ENCODE measurements at regions not wholly inside any gene's neighbourhood (a gene's known extent, or its start where the extent isn't known, plus 50 kb on each side); places are given as distances from the start of the nearest gene placed in this dataset.
A peak's percentile ranks its signal among the peaks of the same experiment; 100 is the strongest.

DNA sequence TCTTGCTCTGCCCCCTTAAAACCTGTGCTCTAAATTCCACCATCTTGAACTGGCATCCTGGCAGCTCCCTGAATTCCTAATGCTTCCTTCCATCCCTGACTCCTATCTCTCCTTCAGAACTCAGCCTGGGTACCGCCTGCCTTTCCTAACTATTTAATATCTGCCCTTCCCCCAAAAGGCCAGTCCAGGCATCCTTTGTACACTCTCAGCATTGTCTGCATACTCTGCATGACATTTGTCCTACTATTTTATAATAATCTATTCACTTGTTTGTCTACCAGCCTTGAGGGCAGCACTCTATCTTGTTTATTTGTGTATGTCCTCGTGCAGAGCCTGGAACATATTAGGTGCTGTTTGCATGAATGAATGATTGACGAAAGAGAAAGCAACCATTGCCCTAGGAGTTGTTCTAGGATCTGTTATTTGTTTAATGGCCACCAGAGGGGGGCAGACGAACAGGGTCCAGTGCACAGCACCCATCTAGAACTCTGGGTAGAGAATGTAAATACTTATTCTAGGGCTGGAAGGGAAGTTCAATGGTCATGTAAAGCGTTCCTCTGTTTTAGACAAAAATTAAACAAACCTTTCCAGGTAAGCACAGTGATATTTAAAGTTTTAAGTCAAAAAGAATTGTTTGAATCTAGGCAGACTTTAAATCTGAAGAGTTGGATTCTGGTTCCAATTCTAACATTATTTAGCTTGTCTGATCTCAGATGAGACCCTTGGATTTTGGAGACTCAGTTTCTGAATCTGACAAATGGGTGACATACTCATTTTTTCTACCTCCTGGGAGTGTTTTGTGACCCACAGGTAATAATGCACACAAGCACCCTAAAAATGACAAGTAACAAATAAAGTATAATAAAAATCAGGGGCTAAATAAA lies 125.8 kb upstream of the GALNT15 start:
- Histone ChIP-seq H3K4me3 (ENCODE audit: low read length) (no peak overlapping the region), H3K27ac (ENCODE audit: low read length) (no peak overlapping the region), H3K36me3 (ENCODE audit: control insufficient read depth, insufficient read depth, low read length) (no peaks in the 10 kb centered on the region), H3K9me3 (replicated peaks; ENCODE audit: control insufficient read depth, low read depth, low read length) (no peaks in the 10 kb centered on the region), H3K4me1 (ENCODE audit: control insufficient read depth, insufficient read depth, low read length) (peaks cover 10% of the 10 kb centered on the region), H3K27me3 (ENCODE audit: control insufficient read depth, insufficient read depth, low read length) (no peaks in the 10 kb centered on the region)
- peak; percentile 81 for DNase-seq
- 29% methylated on average over 3 of the region's 5 CpGs for WGBS (ENCODE audit: insufficient coverage)

DNA sequence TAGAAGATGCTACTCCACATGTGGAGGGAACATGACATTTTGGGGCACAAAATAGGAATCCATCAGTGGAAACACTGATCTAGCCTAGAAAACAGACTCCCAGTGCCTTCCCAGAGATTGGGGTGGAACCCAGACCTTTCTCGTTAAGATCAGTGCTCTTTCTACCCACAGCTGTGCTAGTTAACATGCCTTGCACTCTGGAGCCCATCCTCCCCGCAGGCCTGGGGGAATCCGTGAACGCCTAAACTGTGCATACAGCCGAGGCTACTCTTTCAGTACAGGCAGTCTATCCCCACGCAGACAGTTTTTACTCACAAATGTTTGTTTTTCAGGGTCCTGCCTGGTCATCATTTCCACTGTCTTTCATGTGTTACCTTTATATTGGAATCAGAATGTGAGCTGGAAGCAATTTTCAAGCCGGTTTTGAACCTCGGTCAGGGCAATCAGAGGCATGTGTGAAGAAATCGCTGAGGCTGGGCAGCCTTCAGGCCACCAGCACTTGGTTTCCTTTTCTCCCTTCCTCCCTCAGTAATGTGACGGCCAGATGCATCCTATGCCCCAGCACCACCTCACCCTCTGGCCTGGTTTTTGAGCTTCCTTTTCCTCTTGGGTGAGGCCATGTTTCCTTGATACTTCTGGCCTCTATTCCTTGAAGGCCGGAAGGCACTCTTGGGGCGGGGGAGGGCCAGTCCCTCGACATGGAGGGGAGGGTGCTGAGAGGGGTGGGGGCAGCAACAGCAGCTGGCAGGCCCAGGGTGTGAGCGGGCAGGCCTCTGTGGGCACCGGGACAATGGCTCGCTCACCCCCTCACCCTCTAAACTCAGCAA lies 123.6 kb upstream of the GALNT15 start:
- H3K36me3 ChIP-seq (ENCODE audit: control insufficient read depth, insufficient read depth, low read length) = no peaks in the 10 kb centered on the region
- H3K9me3 ChIP-seq (replicated peaks; ENCODE audit: control insufficient read depth, low read depth, low read length) = no peaks in the 10 kb centered on the region
- 28% methylated on average over 9 of the region's 16 CpGs for WGBS (ENCODE audit: insufficient coverage)
- H3K4me1 ChIP-seq (ENCODE audit: control insufficient read depth, insufficient read depth, low read length) = peaks cover 10% of the 10 kb centered on the region
- H3K27ac ChIP-seq (ENCODE audit: low read length) = peak overlapping the region; percentile 72
- H3K27me3 ChIP-seq (ENCODE audit: control insufficient read depth, insufficient read depth, low read length) = no peaks in the 10 kb centered on the region
- DNase-seq = peak; percentile 70
- H3K4me3 ChIP-seq (ENCODE audit: low read length) = no peak overlapping the region

DNA sequence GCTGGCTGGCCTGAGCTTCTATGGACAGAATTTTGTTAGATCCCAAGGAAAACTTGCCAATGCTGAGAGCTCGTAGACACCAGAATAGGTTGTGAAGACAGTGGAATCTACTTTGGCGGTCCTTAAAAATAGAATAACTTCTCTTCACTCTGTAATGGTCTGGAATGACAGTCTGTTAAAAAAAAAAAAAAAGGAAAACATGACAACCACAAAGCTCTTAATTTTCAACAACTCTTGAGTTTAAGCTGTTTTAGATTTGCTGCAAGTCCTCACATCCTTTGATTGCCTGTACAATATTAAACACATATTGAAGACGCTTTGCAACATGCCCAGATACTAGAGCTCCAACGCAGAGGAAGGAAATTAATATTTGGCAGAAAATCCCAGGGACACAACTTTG lies 122.8 kb upstream of the GALNT15 start:
- no peaks in the 10 kb centered on the region for H3K9me3 ChIP-seq (replicated peaks; ENCODE audit: control insufficient read depth, low read depth, low read length)
- H3K27me3 ChIP-seq (ENCODE audit: control insufficient read depth, insufficient read depth, low read length) = no peaks in the 10 kb centered on the region
- H3K36me3 ChIP-seq (ENCODE audit: control insufficient read depth, insufficient read depth, low read length) = no peaks in the 10 kb centered on the region
- no peak for DNase-seq
- no peak overlapping the region for H3K4me3 ChIP-seq (ENCODE audit: low read length)
- WGBS (ENCODE audit: insufficient coverage) = no CpG with 5 or more reads among the region's 4 CpGs
- peaks cover 10% of the 10 kb centered on the region for H3K4me1 ChIP-seq (ENCODE audit: control insufficient read depth, insufficient read depth, low read length)
- H3K27ac ChIP-seq (ENCODE audit: low read length) = peak overlapping the region; percentile 72

DNA sequence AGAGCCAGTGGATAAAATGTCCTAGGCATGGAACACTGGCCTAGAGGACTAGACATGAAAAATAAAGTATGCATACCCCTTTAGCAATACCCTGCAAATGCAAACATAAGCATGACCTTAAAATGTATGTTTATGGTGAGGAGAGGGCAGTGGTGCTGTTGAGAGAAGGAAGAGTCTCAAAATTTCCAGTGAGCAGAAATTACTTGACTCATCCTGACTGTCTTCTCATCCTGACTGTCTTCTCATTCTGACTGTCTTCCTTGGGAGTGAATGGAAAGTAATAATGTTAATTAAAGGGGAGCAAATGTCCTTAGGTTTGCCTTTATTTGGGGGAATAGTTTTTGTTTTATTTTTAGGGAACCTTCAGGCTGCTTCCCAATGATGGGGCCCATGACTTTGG lies 121.5 kb upstream of the GALNT15 start:
- no peak for DNase-seq
- Histone ChIP-seq H3K36me3 (ENCODE audit: control insufficient read depth, insufficient read depth, low read length) (no peaks in the 10 kb centered on the region), H3K4me1 (ENCODE audit: control insufficient read depth, insufficient read depth, low read length) (peaks cover 10% of the 10 kb centered on the region), H3K9me3 (replicated peaks; ENCODE audit: control insufficient read depth, low read depth, low read length) (no peaks in the 10 kb centered on the region), H3K4me3 (ENCODE audit: low read length) (no peak overlapping the region), H3K27ac (ENCODE audit: low read length) (no peak overlapping the region), H3K27me3 (ENCODE audit: control insufficient read depth, insufficient read depth, low read length) (no peaks in the 10 kb centered on the region)

DNA sequence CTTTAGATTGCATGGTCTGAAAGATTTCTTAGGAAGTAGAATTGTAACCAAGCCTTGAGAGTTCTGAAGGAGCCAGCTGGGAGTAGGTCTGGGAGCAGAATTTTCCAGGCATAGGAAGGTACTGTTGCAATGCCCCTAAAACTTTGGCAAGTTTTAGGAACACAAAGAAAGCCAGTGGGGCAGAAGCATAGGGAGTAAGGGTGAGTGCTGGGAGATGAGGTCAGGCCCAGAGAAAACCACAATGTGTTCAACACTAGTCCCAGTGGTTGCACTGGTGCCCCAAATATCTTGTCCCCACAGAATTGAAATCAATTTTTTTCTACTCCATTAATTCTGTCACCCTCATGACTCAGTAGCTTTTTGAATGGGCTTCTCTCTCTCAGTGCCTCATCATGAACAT lies 120.7 kb upstream of the GALNT15 start:
- Histone ChIP-seq H3K27me3 (ENCODE audit: control insufficient read depth, insufficient read depth, low read length) (no peaks in the 10 kb centered on the region), H3K4me1 (ENCODE audit: control insufficient read depth, insufficient read depth, low read length) (peaks cover 10% of the 10 kb centered on the region), H3K27ac (ENCODE audit: low read length) (no peak overlapping the region), H3K9me3 (replicated peaks; ENCODE audit: control insufficient read depth, low read depth, low read length) (no peaks in the 10 kb centered on the region), H3K4me3 (ENCODE audit: low read length) (no peak overlapping the region), H3K36me3 (ENCODE audit: control insufficient read depth, insufficient read depth, low read length) (no peaks in the 10 kb centered on the region)
- no peak for DNase-seq

DNA sequence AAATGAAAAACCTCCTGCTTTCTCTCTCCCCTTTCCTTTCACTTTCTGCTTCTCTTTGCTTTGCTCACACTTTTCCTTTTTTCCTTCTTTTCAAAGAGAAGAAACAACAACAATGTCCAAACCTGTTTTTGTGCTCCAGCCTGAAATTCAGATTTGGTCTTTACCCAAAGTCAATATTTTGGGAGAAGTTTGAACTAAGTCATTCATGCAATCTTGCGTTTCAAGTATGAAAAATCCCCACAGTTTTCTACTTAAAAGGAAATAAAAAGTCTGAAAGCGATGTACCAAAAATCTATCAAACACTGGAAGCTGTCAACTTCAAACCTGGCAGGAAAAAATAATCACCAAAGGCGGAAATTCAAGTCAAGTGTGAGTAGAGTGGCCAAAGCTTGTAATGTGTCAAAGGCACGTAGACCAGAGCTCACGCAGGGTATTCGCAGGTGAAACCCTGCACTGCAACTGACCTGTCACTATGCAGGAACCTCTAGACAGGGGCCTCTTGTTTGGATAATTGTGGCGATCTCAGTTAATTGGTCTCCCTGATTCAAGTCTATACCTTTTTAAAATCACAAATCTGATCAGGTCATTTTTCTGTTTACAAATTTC lies 118.8 kb upstream of the GALNT15 start:
- 83% methylated on average over 2 of the region's 7 CpGs for whole genome bisulfite sequencing (ENCODE audit: insufficient coverage)
- DNase-seq = no peak
- no peaks in the 10 kb centered on the region for H3K27me3 ChIP-seq (ENCODE audit: control insufficient read depth, insufficient read depth, low read length)
- no peaks in the 10 kb centered on the region for H3K36me3 ChIP-seq (ENCODE audit: control insufficient read depth, insufficient read depth, low read length)
- H3K27ac ChIP-seq (ENCODE audit: low read length) = no peak overlapping the region
- H3K4me1 ChIP-seq (ENCODE audit: control insufficient read depth, insufficient read depth, low read length) = peaks cover 9% of the 10 kb centered on the region
- H3K4me3 ChIP-seq (ENCODE audit: low read length) = no peak overlapping the region
- no peaks in the 10 kb centered on the region for H3K9me3 ChIP-seq (replicated peaks; ENCODE audit: control insufficient read depth, low read depth, low read length)

DNA sequence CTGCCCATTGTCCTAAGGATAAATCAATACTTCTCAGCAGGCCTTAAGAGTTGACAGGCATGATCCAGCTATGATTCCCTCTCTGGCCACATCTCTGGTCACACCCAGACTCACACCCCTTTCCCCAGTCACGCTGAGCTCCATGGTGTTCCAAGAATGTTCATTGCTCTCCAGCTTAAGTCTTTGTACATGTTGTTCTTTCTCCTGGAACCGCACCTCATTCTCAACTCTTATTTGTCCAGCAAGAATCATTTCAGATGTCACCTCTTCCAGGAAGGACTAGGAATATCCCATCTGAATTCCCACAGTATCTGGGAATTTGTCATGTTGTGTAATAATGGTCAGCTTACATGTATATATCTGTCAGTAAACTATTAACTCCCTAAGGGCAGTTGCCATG lies 118.3 kb upstream of the GALNT15 start:
- no peaks in the 10 kb centered on the region for H3K9me3 ChIP-seq (replicated peaks; ENCODE audit: control insufficient read depth, low read depth, low read length)
- H3K27ac ChIP-seq (ENCODE audit: low read length) = no peak overlapping the region
- peaks cover 5% of the 10 kb centered on the region for H3K4me1 ChIP-seq (ENCODE audit: control insufficient read depth, insufficient read depth, low read length)
- H3K36me3 ChIP-seq (ENCODE audit: control insufficient read depth, insufficient read depth, low read length) = no peaks in the 10 kb centered on the region
- WGBS (ENCODE audit: insufficient coverage) = 57% methylated on average over 1 of the region's 2 CpGs
- no peak overlapping the region for H3K4me3 ChIP-seq (ENCODE audit: low read length)
- peak; percentile 40 for DNase-seq
- no peaks in the 10 kb centered on the region for H3K27me3 ChIP-seq (ENCODE audit: control insufficient read depth, insufficient read depth, low read length)

DNA sequence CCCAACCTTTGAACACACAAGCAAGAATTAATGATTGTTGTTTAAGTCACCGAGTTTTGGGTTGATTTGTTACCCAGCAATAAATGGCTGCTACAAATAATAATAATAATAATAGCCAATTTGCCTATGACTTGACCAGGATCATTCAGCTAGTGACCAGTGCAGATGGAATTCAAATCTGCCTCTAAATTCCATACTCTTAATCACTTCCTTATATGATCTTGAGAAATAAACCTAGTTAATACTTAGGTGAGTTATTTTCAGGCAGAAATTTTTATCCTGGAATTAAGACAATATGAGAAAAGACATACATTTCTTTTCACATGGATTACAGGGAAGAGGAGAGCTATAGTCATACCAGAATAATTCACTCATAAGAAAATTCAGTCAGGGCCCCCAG lies 116.0 kb upstream of the GALNT15 start:
- Histone ChIP-seq H3K4me3 (ENCODE audit: low read length) (no peak overlapping the region), H3K27me3 (ENCODE audit: control insufficient read depth, insufficient read depth, low read length) (no peaks in the 10 kb centered on the region), H3K36me3 (ENCODE audit: control insufficient read depth, insufficient read depth, low read length) (no peaks in the 10 kb centered on the region), H3K9me3 (replicated peaks; ENCODE audit: control insufficient read depth, low read depth, low read length) (no peaks in the 10 kb centered on the region), H3K4me1 (ENCODE audit: control insufficient read depth, insufficient read depth, low read length) (peaks cover 2% of the 10 kb centered on the region), H3K27ac (ENCODE audit: low read length) (no peak overlapping the region)
- DNase-seq = no peak
- whole genome bisulfite sequencing (ENCODE audit: insufficient coverage) = no CpG with 5 or more reads among the region's 1 CpG

DNA sequence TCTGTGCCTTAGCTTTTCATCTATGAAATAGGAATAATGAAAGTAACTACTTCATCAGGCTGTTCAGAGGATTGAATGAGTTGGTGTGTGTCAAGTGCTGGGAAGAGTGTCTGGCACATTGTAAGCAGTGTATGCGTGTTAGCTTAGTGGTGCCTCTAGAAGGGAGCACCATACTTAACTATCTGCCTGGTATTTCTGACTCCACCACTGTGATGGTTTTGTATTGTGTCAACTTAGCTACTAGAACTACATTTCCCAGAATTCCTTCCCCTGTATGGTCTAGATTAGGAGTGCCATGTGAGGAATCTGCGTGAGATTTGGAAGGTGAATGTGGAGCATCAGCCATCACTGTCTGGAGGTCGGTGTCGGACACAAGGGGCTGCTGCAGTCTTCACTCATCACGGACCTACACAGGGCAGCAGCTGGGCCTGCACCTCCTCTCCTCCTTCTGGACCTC lies 115.4 kb upstream of the GALNT15 start:
- 100% methylated on average over 2 of the region's 5 CpGs for WGBS (ENCODE audit: insufficient coverage)
- H3K27me3 ChIP-seq (ENCODE audit: control insufficient read depth, insufficient read depth, low read length) = no peaks in the 10 kb centered on the region
- no peak overlapping the region for H3K4me3 ChIP-seq (ENCODE audit: low read length)
- H3K4me1 ChIP-seq (ENCODE audit: control insufficient read depth, insufficient read depth, low read length) = peaks cover 2% of the 10 kb centered on the region
- DNase-seq = no peak
- H3K36me3 ChIP-seq (ENCODE audit: control insufficient read depth, insufficient read depth, low read length) = no peaks in the 10 kb centered on the region
- H3K27ac ChIP-seq (ENCODE audit: low read length) = no peak overlapping the region
- H3K9me3 ChIP-seq (replicated peaks; ENCODE audit: control insufficient read depth, low read depth, low read length) = no peaks in the 10 kb centered on the region

DNA sequence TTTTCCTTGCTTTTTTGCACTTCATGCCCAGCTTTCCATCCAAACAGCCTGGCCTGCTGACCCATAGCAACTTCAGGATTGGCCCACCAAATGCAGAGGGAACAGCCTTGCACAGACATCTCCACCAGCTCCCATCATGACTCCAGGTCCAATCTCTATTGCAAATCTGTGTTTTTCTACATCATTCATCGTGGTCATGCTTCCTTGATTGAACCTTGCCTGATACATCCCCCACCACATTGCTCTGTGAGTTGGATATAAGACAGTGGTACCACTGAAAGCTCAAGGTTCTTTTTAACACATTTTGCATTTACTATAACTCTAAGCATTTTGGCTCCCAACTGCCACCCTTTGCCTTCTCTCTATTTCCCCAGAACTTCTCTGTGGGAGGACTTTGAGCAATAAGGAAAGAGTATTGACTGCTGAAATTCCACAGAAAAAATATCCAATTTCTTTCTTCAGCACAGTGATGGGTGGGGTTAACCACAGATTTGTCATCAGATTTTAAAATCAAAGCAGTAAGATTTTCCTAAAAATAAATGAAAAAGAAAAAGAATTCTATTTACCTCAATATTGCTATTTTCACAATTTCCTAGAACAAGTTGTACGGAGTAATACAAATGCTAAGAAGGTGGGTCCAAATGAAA lies 114.6 kb upstream of the GALNT15 start:
- Histone ChIP-seq H3K36me3 (ENCODE audit: control insufficient read depth, insufficient read depth, low read length) (no peaks in the 10 kb centered on the region), H3K27ac (ENCODE audit: low read length) (no peak overlapping the region), H3K9me3 (replicated peaks; ENCODE audit: control insufficient read depth, low read depth, low read length) (no peaks in the 10 kb centered on the region), H3K27me3 (ENCODE audit: control insufficient read depth, insufficient read depth, low read length) (no peaks in the 10 kb centered on the region), H3K4me1 (ENCODE audit: control insufficient read depth, insufficient read depth, low read length) (peaks cover 7% of the 10 kb centered on the region), H3K4me3 (ENCODE audit: low read length) (no peak overlapping the region)
- no peak for DNase-seq
- no CpG with 5 or more reads among the region's 2 CpGs for WGBS (ENCODE audit: insufficient coverage)

All from muscle of leg (tissue), 3 donors.